DOHH2 (cell line): ENCODE measurements at regions not wholly inside any gene's neighbourhood (a gene's known extent, or its start where the extent isn't known, plus 50 kb on each side); places are given as distances from the start of the nearest gene placed in this dataset.

ENCODE experiments used
- H3F3A ChIP-seq: fragments of 200-600 bp; sonication (generic), shearing (Covaris generic); 2 replicates; pipeline ENCODE4 v1.6.0; 2016; ENCODE audit warnings: antibody characterized with exemption, mild to moderate bottlenecking; ENCODE audit not compliant: control insufficient read depth, insufficient read depth
- H3K27ac ChIP-seq: fragments of 200-600 bp; sonication (generic); 2 replicates; pipeline ENCODE4 v1.5.1; 2014; ENCODE audit warnings: low read depth, mild to moderate bottlenecking, low read length, moderate library complexity
- H3K27me3 ChIP-seq: fragments of 200-600 bp; sonication (generic); 2 replicates; pipeline ENCODE4 v1.6.1; 2014; ENCODE audit warnings: mild to moderate bottlenecking, low read length, mixed read lengths; ENCODE audit not compliant: control insufficient read depth
- H3K36me3 ChIP-seq: fragments of 200-600 bp; sonication (generic); 2 replicates; pipeline ENCODE4 v1.6.1; 2014; ENCODE audit warnings: mild to moderate bottlenecking, low read length, moderate library complexity, mixed read lengths; ENCODE audit not compliant: control insufficient read depth
- H3K4me1 ChIP-seq: fragments of 200-600 bp; sonication (generic); 2 replicates; pipeline ENCODE4 v1.6.1; 2014; ENCODE audit warnings: mild to moderate bottlenecking, low read length, mixed read lengths; ENCODE audit not compliant: control insufficient read depth
- H3K4me2 ChIP-seq: fragments of 200-600 bp; sonication (generic); 2 replicates; pipeline ENCODE4 v1.6.0; 2014; ENCODE audit warnings: mild to moderate bottlenecking, low read length, moderate library complexity
- H3K4me3 ChIP-seq: fragments of 200-600 bp; sonication (generic); 2 replicates; pipeline ENCODE4 v1.5.1; 2014; ENCODE audit warnings: mild to moderate bottlenecking, low read length, mixed read lengths
- H3K79me2 ChIP-seq: fragments of 200-600 bp; sonication (generic); 2 replicates; pipeline ENCODE4 v1.6.1; 2014; ENCODE audit warnings: mild to moderate bottlenecking, low read length, mixed read lengths; ENCODE audit not compliant: control insufficient read depth
- H3K9me2 ChIP-seq: fragments of 200-600 bp; sonication (generic); replicated peaks from 2 replicates; pipeline ENCODE4 v1.6.1; 2014; ENCODE audit warnings: mild to moderate bottlenecking, low read length, mixed read lengths; ENCODE audit not compliant: control insufficient read depth
- H3K9me3 ChIP-seq: fragments of 200-600 bp; sonication (generic); 2 replicates; pipeline ENCODE4 v1.6.1; 2014; ENCODE audit warnings: antibody characterized with exemption, low read length, mixed read lengths; ENCODE audit not compliant: control insufficient read depth, insufficient read depth
- H4K20me1 ChIP-seq: fragments of 200-600 bp; sonication (generic); 2 replicates; pipeline ENCODE4 v1.6.0; 2014; ENCODE audit warnings: low read depth, mild to moderate bottlenecking, antibody characterized with exemption, low read length, moderate library complexity; ENCODE audit not compliant: control insufficient read depth, insufficient read depth
- CTCF ChIP-seq: fragments of 200-600 bp; sonication (generic); IDR thresholded peaks from one replicate; pipeline ENCODE4 v1.5.1; 2014; ENCODE audit warnings: antibody characterized with exemption, mild to moderate bottlenecking, low read depth, low read length; ENCODE audit not compliant: poor library complexity, severe bottlenecking
- EZH2phosphoT487 ChIP-seq: fragments of 200-600 bp; sonication (generic); IDR thresholded peaks from 2 replicates; pipeline ENCODE4 v1.6.1; 2017; ENCODE audit warnings: borderline replicate concordance, mild to moderate bottlenecking, antibody characterized with exemption, low read length, moderate library complexity, mixed read lengths

DNA sequence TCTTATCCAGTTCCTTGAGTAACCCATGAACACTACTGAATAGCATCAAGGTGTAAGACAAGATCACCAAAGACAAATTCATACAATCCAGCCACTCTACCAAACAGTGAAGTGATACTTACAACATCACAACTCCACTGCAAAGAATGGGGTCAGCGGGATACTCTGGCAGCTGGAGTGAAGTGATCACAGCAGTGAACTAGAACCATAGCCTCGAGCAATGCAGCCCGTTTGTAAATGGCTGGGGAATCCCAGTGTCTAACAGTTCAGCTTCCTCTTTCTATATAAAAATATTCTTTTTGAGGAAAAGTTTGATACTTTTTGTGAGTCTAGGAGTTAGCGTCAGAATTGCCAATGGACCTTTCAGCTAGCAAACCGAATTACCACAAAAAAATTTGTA lies 515.2 kb downstream of the ZNF608 start:
- Histone ChIP-seq H3K79me2 (no peaks in the 10 kb centered on the region), H3K4me2 (no peak overlapping the region), H3K4me1 (peaks cover 28% of the 10 kb centered on the region), H3K27ac (no peak overlapping the region), H3K4me3 (no peak overlapping the region), H3F3A (no peaks in the 10 kb centered on the region), H3K36me3 (no peaks in the 10 kb centered on the region), H3K27me3 (no peaks in the 10 kb centered on the region), H4K20me1 (no peaks in the 10 kb centered on the region), H3K9me3 (no peaks in the 10 kb centered on the region), H3K9me2 (no peaks in the 10 kb centered on the region)
- TF ChIP-seq EZH2phosphoT487 (no peak), CTCF (no peak)

- no peaks in the 10 kb centered on the region for H3K27me3 ChIP-seq
- H3K9me3 ChIP-seq, result no peaks in the 10 kb centered on the region
- H3K9me2 ChIP-seq, result no peaks in the 10 kb centered on the region
- no peaks in the 10 kb centered on the region for H3F3A ChIP-seq
- H3K4me2 ChIP-seq, result no peak overlapping the region
- no peak for TF ChIP-seq CTCF
- H3K27ac ChIP-seq, result no peak overlapping the region
- H4K20me1 ChIP-seq, result no peaks in the 10 kb centered on the region
- H3K79me2 ChIP-seq, result no peaks in the 10 kb centered on the region
- H3K4me1 ChIP-seq, result peaks cover 28% of the 10 kb centered on the region
- H3K4me3 ChIP-seq, result no peak overlapping the region
- H3K36me3 ChIP-seq, result no peaks in the 10 kb centered on the region
Measured at GRCh38 chr5:124230456-124230855, 516.0 kb downstream of the ZNF608 start.

GRCh38 chr5:124229352-124229751 lies 517.1 kb downstream of the ZNF608 start:
- Histone ChIP-seq H3K4me2 (no peak overlapping the region), H3K4me1 (peaks cover 25% of the 10 kb centered on the region), H3K9me2 (no peaks in the 10 kb centered on the region), H3K4me3 (no peak overlapping the region), H3K36me3 (no peaks in the 10 kb centered on the region), H4K20me1 (no peaks in the 10 kb centered on the region), H3K27me3 (no peaks in the 10 kb centered on the region), H3K27ac (no peak overlapping the region), H3K9me3 (no peaks in the 10 kb centered on the region), H3K79me2 (no peaks in the 10 kb centered on the region), H3F3A (no peaks in the 10 kb centered on the region)
- TF ChIP-seq CTCF (no peak), EZH2phosphoT487 (no peak)

DNA sequence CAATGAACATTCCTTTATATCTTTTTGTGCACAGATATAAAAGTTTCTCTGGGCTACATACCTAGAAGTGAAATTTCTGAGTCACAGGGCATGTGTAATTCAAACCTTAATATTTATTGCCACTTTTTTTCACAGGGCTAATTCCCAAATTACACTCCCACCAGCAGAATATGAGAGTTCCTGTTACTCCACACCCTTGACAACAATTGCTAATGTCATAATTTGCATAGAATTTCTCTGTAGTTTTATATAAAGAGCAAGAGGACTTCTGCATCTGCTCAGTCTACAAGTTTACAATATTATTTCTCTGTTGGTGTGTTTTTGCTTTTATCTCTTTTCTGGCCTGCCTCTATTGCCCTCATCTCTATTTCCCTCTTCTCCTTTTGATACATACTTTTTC lies 518.5 kb downstream of the ZNF608 start:
- H3K27ac ChIP-seq, result no peak overlapping the region
- TF ChIP-seq CTCF, result no peak
- no peak for TF ChIP-seq EZH2phosphoT487
- H3K4me1 ChIP-seq, result peaks cover 20% of the 10 kb centered on the region
- no peaks in the 10 kb centered on the region for H3K9me2 ChIP-seq
- no peaks in the 10 kb centered on the region for H3K9me3 ChIP-seq
- no peaks in the 10 kb centered on the region for H3K27me3 ChIP-seq
- no peaks in the 10 kb centered on the region for H3K79me2 ChIP-seq
- no peaks in the 10 kb centered on the region for H3K36me3 ChIP-seq
- no peak overlapping the region for H3K4me2 ChIP-seq
- no peaks in the 10 kb centered on the region for H3F3A ChIP-seq
- H4K20me1 ChIP-seq, result no peaks in the 10 kb centered on the region
- no peak overlapping the region for H3K4me3 ChIP-seq
